Left lung (tissue), 4 donors: ENCODE measurements at regions not wholly inside any gene's neighbourhood (a gene's known extent, or its start where the extent isn't known, plus 50 kb on each side); places are given as distances from the start of the nearest gene placed in this dataset.

ENCODE experiments used
- ATAC-seq: fragments of 200-7000 bp; cut with Tn5 transposase; one replicate; pipeline ENCODE4 v1.9.1; 2020; ENCODE audit warnings: moderate library complexity
- DNase-seq, 4 donors: peaks; one replicate each; pipeline ENCODE4 v3.0.0-alpha.2; 2013 to 2020
- H3K27ac ChIP-seq, 2 donors: fragments of 200-600 bp; sonication (generic) in 1 of 2; one replicate each; pipeline versions ENCODE4 v1.5.0 to v1.8.0; 2020 to 2021
- H3K27me3 ChIP-seq, 2 donors: fragments of 200-600 bp; sonication (generic) in 1 of 2; one replicate each; pipeline versions ENCODE4 v1.5.0 to v1.8.0; 2020 to 2021
- H3K36me3 ChIP-seq, 2 donors: fragments of 200-600 bp; sonication (generic) in 1 of 2; one replicate each; pipeline versions ENCODE4 v1.5.0 to v1.8.0; 2020 to 2021
- H3K4me1 ChIP-seq, 2 donors: fragments of 200-600 bp; one replicate each; pipeline ENCODE4 v1.8.0; 2021
- H3K4me3 ChIP-seq, 2 donors: fragments of 200-600 bp; sonication (generic) in 1 of 2; one replicate each; pipeline versions ENCODE4 v1.5.0 to v1.8.0; 2020 to 2021; ENCODE audit warnings: mild to moderate bottlenecking in 1 of 2
- H3K9me3 ChIP-seq, 2 donors: fragments of 200-600 bp; sonication (generic) in 1 of 2; one replicate each; pipeline versions ENCODE4 v1.5.0 to v1.8.0; 2020 to 2021
- intact Hi-C, 2 donors: fragments of 100-400 bp; cut with DNase I; formaldehyde crosslinking; loops; one replicate each; pipeline versions ENCODE4 v1.11.2 to v1.14.2; 2022
- TF ChIP-seq, protein P1 (sequence below), 2 donors: fragments of 200-600 bp; sonication (generic) in 1 of 2; IDR thresholded peaks; one replicate each; pipeline versions ENCODE4 v1.5.0 to v1.8.0; 2021; ENCODE audit warnings: antibody characterized with exemption in 2 of 2
- donor health status: DM: no; HTN: yes; CAD: no.
- donor health status: DM: no; HTN: no; CAD: no.

DNA sequence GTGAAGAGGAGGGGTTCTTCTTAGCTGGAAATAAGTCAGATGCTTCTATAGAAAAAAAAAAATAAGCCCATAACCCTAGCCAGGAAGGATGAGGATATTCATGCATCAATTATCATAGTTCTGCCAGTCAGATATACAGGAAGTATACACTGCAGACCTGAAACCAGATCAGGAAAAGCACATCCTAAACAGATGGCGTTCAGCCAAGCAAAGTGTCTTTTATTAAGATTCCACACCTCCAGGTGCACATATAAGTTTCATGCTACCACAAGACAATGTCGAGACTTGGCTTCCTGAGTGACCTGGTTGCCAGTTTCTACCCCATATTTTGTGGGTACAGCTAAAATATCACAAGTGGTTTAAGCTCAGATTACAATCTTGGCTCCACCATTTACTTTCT is 108.3 kb downstream of the CETN3 start:
- Histone ChIP-seq H3K27ac (no peak overlapping the region), H3K36me3 (no peaks in the 10 kb centered on the region), H3K27me3 (no peaks in the 10 kb centered on the region), H3K4me1 (no peaks in the 10 kb centered on the region), H3K4me3 (no peak overlapping the region), H3K9me3 (no peaks in the 10 kb centered on the region)
- no peak for ATAC-seq
- intact Hi-C loops = no loop called here
- TF ChIP-seq, protein P1, sequence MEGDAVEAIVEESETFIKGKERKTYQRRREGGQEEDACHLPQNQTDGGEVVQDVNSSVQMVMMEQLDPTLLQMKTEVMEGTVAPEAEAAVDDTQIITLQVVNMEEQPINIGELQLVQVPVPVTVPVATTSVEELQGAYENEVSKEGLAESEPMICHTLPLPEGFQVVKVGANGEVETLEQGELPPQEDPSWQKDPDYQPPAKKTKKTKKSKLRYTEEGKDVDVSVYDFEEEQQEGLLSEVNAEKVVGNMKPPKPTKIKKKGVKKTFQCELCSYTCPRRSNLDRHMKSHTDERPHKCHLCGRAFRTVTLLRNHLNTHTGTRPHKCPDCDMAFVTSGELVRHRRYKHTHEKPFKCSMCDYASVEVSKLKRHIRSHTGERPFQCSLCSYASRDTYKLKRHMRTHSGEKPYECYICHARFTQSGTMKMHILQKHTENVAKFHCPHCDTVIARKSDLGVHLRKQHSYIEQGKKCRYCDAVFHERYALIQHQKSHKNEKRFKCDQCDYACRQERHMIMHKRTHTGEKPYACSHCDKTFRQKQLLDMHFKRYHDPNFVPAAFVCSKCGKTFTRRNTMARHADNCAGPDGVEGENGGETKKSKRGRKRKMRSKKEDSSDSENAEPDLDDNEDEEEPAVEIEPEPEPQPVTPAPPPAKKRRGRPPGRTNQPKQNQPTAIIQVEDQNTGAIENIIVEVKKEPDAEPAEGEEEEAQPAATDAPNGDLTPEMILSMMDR (IDR thresholded peaks at IDR 0.05) = no peak
- DNase-seq = no peak

DNA sequence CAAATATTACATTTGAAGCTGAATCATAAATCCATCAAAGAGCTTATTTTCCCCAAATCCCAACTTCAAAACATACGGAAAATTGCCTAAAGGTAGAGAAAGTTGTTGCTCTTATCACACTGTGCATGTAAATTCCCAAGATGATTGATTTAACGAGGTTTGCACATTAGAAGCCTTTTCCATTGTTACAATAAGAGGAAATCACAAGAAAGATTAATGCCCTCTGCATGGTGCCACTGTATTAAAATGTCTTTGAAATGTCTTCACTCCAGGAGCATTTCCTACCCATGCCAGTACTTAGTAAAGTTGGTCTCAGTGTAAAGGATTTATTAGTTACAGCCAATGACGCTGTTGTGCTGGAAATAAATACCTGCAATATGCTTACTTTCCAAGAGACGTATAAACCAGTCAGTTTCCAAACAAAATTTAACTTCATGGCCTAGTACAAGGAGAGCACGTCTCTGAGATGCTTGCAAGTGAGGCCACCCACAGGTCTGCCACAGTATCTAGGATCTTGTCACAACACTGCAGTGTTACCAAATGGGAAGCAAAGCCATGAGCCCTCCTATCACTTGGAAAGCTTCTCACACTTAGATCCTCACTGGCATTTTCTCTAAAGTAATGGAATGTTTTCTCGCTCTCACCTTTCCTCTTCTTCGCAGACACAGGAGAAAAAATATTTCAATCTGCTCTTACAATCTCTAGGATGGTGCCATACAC is 112.4 kb downstream of the CETN3 start:
- DNase-seq (no peak), ATAC-seq (no peak)
- Histone ChIP-seq H3K36me3 (no peaks in the 10 kb centered on the region), H3K27ac (no peak overlapping the region), H3K9me3 (no peaks in the 10 kb centered on the region), H3K4me1 (no peaks in the 10 kb centered on the region), H3K27me3 (no peaks in the 10 kb centered on the region), H3K4me3 (no peak overlapping the region)
- intact Hi-C loops = no loop called here
- TF ChIP-seq, protein P1 (IDR thresholded peaks at IDR 0.05) = no peak

DNA sequence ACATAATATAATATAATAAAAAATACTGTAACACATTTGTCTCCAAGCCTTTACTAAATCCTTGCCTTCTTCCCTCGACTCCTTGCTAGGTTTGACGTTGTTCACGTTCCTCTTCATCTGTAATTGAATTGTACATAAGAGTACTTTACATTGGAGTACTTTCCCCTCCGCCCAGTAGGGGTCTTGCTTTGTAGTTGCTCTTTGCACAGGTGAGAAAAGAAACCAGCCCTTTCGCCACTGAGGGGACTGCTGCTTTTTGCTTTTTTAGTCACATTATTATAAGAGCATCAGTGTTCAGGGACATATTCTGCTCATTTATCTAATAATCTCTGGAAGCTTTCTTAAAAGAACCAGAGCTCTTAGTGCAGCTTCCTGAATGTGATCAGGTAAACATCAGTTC is 115.0 kb downstream of the CETN3 start:
- TF ChIP-seq, protein P1 (IDR thresholded peaks at IDR 0.05) = no peak
- H3K27ac ChIP-seq = no peak overlapping the region
- intact Hi-C loops = no loop called here
- H3K9me3 ChIP-seq = no peaks in the 10 kb centered on the region
- H3K4me3 ChIP-seq = no peak overlapping the region
- H3K27me3 ChIP-seq = no peaks in the 10 kb centered on the region
- H3K4me1 ChIP-seq = no peaks in the 10 kb centered on the region
- no peaks in the 10 kb centered on the region for H3K36me3 ChIP-seq
- ATAC-seq (no peak), DNase-seq (no peak)

DNA sequence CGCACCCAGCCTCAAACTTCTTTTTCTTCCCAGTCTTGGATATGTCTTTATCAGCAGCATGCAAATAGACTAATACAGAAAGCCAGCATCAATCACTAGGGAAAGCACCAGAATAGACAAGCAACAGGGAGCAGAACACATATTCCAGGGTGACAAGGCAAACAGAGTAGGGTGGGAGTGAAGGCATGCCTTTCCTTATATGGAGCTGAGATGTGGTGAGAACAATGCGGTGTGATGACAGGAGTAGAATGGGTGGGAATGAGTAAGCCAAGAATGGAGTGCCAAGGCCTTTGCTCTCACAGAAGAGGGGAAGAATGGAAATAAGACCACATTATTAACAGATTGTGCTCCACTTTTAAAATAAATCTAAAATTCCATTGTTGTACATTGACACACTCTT is 115.6 kb downstream of the CETN3 start:
- no peak overlapping the region for H3K4me3 ChIP-seq
- H3K9me3 ChIP-seq = no peaks in the 10 kb centered on the region
- no peaks in the 10 kb centered on the region for H3K36me3 ChIP-seq
- ATAC-seq = no peak
- DNase-seq = no peak
- no peak overlapping the region for H3K27ac ChIP-seq
- H3K27me3 ChIP-seq = no peaks in the 10 kb centered on the region
- TF ChIP-seq, protein P1 (IDR thresholded peaks at IDR 0.05) = no peak
- intact Hi-C loops = no loop called here
- H3K4me1 ChIP-seq = no peaks in the 10 kb centered on the region

DNA sequence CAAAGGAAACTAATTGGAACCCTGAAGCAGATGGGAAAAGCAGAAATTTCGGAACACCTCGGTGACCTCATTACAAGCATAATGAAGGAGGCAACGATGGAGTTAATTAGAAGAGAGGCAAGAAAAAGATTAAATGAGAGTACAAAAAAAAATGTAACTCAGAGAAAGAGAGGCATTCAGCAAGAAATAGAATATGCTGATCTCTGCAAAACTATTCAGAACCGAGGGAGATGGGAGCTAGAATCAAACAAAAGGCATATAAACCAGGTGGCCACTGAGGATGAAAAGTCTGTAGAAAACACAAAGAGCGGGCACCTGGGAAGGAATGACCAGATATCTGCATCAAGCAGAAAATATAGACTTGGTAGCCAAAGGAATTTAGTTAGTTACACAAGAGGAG is 118.9 kb downstream of the CETN3 start:
- Histone ChIP-seq H3K27ac (no peak overlapping the region), H3K9me3 (no peaks in the 10 kb centered on the region), H3K4me1 (no peaks in the 10 kb centered on the region), H3K4me3 (no peak overlapping the region), H3K27me3 (no peaks in the 10 kb centered on the region), H3K36me3 (no peaks in the 10 kb centered on the region)
- ATAC-seq (no peak), DNase-seq (no peak)
- TF ChIP-seq, protein P1 (IDR thresholded peaks at IDR 0.05) = no peak
- intact Hi-C loops = no loop called here
